Adrenal gland (tissue), 5 donors: ENCODE measurements at regions not wholly inside any gene's neighbourhood (a gene's known extent, or its start where the extent isn't known, plus 50 kb on each side); places are given as distances from the start of the nearest gene placed in this dataset.

Experiments used
- CTCF ChIP-seq, 6 experiments: fragments of 450-650 bp in 4 of 6; fragments of 200-600 bp in 2 of 6; sonication (generic) in 1 of 6; IDR thresholded peaks; 1 replicate in 5 of 6; 2 replicates in 1 of 6; pipeline versions ENCODE4 v1.5.1 to v1.8.0; 2016 to 2021; ENCODE audit warnings: antibody characterized with exemption in 6 of 6, mild to moderate bottlenecking in 2 of 6, moderate library complexity in 1 of 6
- POLR2A ChIP-seq, 2 donors: fragments of 450-650 bp; IDR thresholded peaks; one replicate each; pipeline ENCODE4 v1.6.1; 2017; ENCODE audit warnings: antibody characterized with exemption in 2 of 2, mild to moderate bottlenecking in 2 of 2, moderate library complexity in 1 of 2
- donor health status: DM: no; HTN: no; CAD: no.

DNA sequence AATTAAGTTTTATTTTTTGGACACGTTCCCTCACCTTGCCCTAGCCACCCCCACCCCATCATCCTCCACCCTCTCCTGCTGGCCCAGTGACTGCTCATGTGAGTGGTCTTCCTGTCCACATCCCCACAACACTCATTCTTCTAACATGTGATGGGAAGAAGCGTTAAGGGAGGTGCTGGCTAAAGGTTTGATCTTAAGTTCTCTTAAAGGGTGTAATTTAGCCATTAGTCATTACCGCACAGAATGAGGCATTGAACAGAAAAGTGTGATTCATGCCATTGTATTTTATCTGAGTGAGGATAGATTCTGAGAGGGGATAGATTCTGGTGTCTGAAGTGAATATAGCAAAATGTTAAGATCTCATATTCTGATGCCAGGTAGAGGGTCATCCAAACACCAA, 272.9 kb upstream of the TPM1 start:
- TF ChIP-seq CTCF (IDR thresholded peaks at IDR 0.05) = no peak
- TF ChIP-seq POLR2A (IDR thresholded peaks at IDR 0.05) = no peak
